HCT116 (cell line): ENCODE measurements at regions not wholly inside any gene's neighbourhood (a gene's known extent, or its start where the extent isn't known, plus 50 kb on each side); places are given as distances from the start of the nearest gene placed in this dataset.

Experiments
- CTCF ChIP-seq, 3 experiments: fragments of 200-600 bp in 1 of 3; sonication (generic) in 1 of 3; IDR thresholded peaks in 2 of 3; conservative IDR thresholded peaks in 1 of 3; 2 replicates each; pipeline ENCODE4 v1.5.1; 2012 to 2017; ENCODE audit warnings: low read depth in 2 of 3, low read length in 2 of 3, antibody characterized with exemption in 1 of 3, borderline replicate concordance in 1 of 3, control low read depth in 1 of 3, mild to moderate bottlenecking in 1 of 3, mixed read lengths in 1 of 3, mixed run types in 1 of 3, moderate library complexity in 1 of 3; ENCODE audit not compliant: insufficient read depth in 1 of 3
- MAX ChIP-seq: IDR thresholded peaks from 2 replicates; pipeline ENCODE4 v1.6.1; 2012
- POLR2A ChIP-seq: IDR thresholded peaks from 2 replicates; pipeline ENCODE4 v1.7.0; 2011; ENCODE audit warnings: borderline replicate concordance; ENCODE audit not compliant: insufficient read depth, insufficient read length; ENCODE audit errors: extremely low read depth
- SP1 ChIP-seq: IDR thresholded peaks from 2 replicates; pipeline ENCODE4 v1.6.1; 2012; ENCODE audit warnings: low read depth
- ZBTB33 ChIP-seq: IDR thresholded peaks from 2 replicates; pipeline ENCODE4 v1.6.1; 2011; ENCODE audit warnings: mild to moderate bottlenecking, low read length, moderate library complexity; ENCODE audit not compliant: insufficient replicate concordance; ENCODE audit errors: extremely low read depth

GRCh38 chr10:88104223-88104622 lies 240.8 kb downstream of the PTEN start:
- TF ChIP-seq ZBTB33, result no peak
- no peak for TF ChIP-seq CTCF (IDR thresholded peaks at IDR 0.05 in 2 of 3, conservative IDR thresholded peaks at IDR 0.05 in 1 of 3; ENCODE audit: borderline replicate concordance in 1 of 3, insufficient read depth in 1 of 3, low read depth in 2 of 3, low read length in 2 of 3)
- no peak for TF ChIP-seq POLR2A
- TF ChIP-seq MAX, result no peak
- no peak for TF ChIP-seq SP1
